HUES64 (cell line): ENCODE measurements at regions not wholly inside any gene's neighbourhood (a gene's known extent, or its start where the extent isn't known, plus 50 kb on each side); places are given as distances from the start of the nearest gene placed in this dataset.
"Not testable (repeated sequence)": the region's sequence is repeated elsewhere in the genome, so short reads cannot be mapped to it uniquely, and the experiment has no call there.

Source experiments
- H3K27ac ChIP-seq: 2 replicates; pipeline ENCODE4 v1.7.0; 2013; ENCODE audit warnings: low read depth, low read length, inconsistent platforms
- H3K27me3 ChIP-seq: 2 replicates; pipeline ENCODE4 v1.6.1; 2013; ENCODE audit warnings: mild to moderate bottlenecking, low read length; ENCODE audit not compliant: insufficient read depth
- H3K36me3 ChIP-seq: 2 replicates; pipeline ENCODE4 v1.6.1; 2013; ENCODE audit warnings: mild to moderate bottlenecking, low read length; ENCODE audit not compliant: insufficient read depth
- H3K4me1 ChIP-seq: 2 replicates; pipeline ENCODE4 v1.6.1; 2013; ENCODE audit warnings: mild to moderate bottlenecking, low read length, moderate library complexity; ENCODE audit not compliant: insufficient read depth
- H3K4me3 ChIP-seq: 2 replicates; pipeline ENCODE4 v1.5.1; 2013; ENCODE audit warnings: mild to moderate bottlenecking, low read length, moderate library complexity
- H3K9ac ChIP-seq: 2 replicates; pipeline ENCODE4 v1.6.1; 2013; ENCODE audit warnings: mild to moderate bottlenecking, low read depth, low read length
- H3K9me3 ChIP-seq: 2 replicates; pipeline ENCODE4 v1.6.1; 2013; ENCODE audit warnings: low read depth, low read length; ENCODE audit not compliant: insufficient read depth
- WGBS: fragments of 150-250, 120-280 bp; methylation state at CpG from one replicate; pipeline ENCODE4 v1.1.7; 2013; ENCODE audit warnings: missing lambda C conversion rate; 5-methylcytosine and 5-hydroxymethylcytosine counted together

DNA sequence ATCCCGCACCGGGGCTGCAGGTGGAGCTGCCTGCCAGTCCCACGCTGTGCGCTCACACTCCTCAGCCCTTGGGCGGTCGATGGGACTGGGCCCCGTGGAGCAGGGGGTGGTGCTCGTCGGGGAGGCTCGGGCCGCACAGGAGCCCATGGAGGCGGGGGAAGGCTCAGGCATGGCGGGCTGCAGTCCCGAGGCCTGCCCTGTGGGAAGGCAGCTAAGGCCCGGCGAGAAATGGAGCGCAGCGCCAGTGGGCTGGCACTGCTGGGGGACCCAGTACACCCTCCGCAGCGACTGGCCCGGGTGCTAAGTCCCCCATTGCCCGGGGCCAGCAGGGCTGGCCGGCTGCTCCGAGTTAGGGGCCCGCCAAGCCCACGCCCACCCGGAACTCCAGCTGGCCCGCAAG lies 105.0 kb upstream of the ZNF516 start:
- not testable (repeated sequence) for H3K27ac ChIP-seq, H3K4me1 ChIP-seq, H3K36me3 ChIP-seq, H3K27me3 ChIP-seq, H3K9ac ChIP-seq, H3K4me3 ChIP-seq, H3K9me3 ChIP-seq
- 93% methylated on average over 28 of the region's 28 CpGs for WGBS

GRCh38 chr18:76594966-76595365 lies 99.9 kb upstream of the ZNF516 start:
- no peaks in the 10 kb centered on the region for H3K36me3 ChIP-seq
- H3K27me3 ChIP-seq: no peaks in the 10 kb centered on the region
- H3K9ac ChIP-seq: no peak overlapping the region
- no peak overlapping the region for H3K4me3 ChIP-seq
- no peak overlapping the region for H3K27ac ChIP-seq
- H3K9me3 ChIP-seq: no peaks in the 10 kb centered on the region
- no peaks in the 10 kb centered on the region for H3K4me1 ChIP-seq
- WGBS: 91% methylated on average over 3 of the region's 3 CpGs

GRCh38 chr18:76593843-76594242 lies 98.8 kb upstream of the ZNF516 start:
- no peak overlapping the region for H3K27ac ChIP-seq
- no peak overlapping the region for H3K4me3 ChIP-seq
- no peaks in the 10 kb centered on the region for H3K36me3 ChIP-seq
- H3K9ac ChIP-seq: no peak overlapping the region
- 93% methylated on average over 2 of the region's 2 CpGs for WGBS
- no peaks in the 10 kb centered on the region for H3K9me3 ChIP-seq
- H3K4me1 ChIP-seq: 0 out of 2 replicates have a peak, but pooled peaks cover 5% of the 10 kb centered on the region
- no peaks in the 10 kb centered on the region for H3K27me3 ChIP-seq

DNA sequence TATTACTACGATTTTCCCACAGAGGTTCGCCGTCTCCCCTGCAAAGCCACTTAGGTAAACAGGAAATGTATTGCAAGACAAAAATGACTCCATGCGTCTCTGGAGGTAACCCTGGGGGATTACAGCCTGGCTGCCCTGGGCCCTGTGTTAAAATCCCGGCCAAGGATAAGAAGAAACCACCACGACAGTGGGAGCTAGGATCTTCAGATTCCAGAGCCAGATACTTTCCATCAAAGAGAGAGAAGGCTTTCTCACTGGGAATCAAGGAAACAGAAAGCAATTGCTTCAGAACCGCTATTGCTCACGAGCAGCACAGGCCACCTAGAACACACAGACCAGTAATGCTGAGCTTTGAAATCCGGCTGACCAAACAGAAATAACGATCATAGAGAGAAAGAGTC lies 97.9 kb upstream of the ZNF516 start:
- H3K9me3 ChIP-seq: no peaks in the 10 kb centered on the region
- peaks cover 13% of the 10 kb centered on the region for H3K4me1 ChIP-seq
- no peak overlapping the region for H3K4me3 ChIP-seq
- H3K27ac ChIP-seq: no peak overlapping the region
- no peak overlapping the region for H3K9ac ChIP-seq
- no peaks in the 10 kb centered on the region for H3K27me3 ChIP-seq
- WGBS: 72% methylated on average over 10 of the region's 10 CpGs
- no peaks in the 10 kb centered on the region for H3K36me3 ChIP-seq

GRCh38 chr18:76592096-76592495 lies 97.1 kb upstream of the ZNF516 start:
- H3K36me3 ChIP-seq: no peaks in the 10 kb centered on the region
- H3K4me3 ChIP-seq: no peak overlapping the region
- WGBS: 90% methylated on average over 6 of the region's 6 CpGs
- H3K9ac ChIP-seq: no peak overlapping the region
- H3K27ac ChIP-seq: no peak overlapping the region
- H3K27me3 ChIP-seq: no peaks in the 10 kb centered on the region
- H3K9me3 ChIP-seq: no peaks in the 10 kb centered on the region
- H3K4me1 ChIP-seq: peaks cover 15% of the 10 kb centered on the region

DNA sequence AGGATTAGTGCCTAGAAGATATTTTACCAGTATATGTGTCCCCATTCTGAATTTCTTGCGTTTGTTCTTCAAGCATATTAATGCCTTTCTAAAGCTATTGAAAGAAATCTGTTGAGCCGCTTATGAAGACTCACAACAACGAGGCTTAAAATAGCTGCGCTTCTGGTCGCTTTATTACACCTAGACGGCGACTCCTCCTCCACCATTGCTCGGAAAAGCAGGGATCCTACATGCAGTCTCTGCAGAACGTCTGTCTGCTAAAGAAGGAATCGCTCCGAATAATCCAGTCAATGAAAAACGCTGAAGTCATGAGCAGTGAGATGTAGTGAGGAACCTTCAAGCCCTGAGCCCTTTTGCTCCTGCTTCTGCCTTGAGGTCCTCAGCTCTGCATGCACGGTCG lies 94.8 kb upstream of the ZNF516 start:
- no peaks in the 10 kb centered on the region for H3K9me3 ChIP-seq
- no peak overlapping the region for H3K9ac ChIP-seq
- H3K27ac ChIP-seq: no peak overlapping the region
- no peaks in the 10 kb centered on the region for H3K36me3 ChIP-seq
- peaks cover 15% of the 10 kb centered on the region for H3K4me1 ChIP-seq
- no peak overlapping the region for H3K4me3 ChIP-seq
- WGBS: 89% methylated on average over 14 of the region's 14 CpGs
- no peaks in the 10 kb centered on the region for H3K27me3 ChIP-seq

DNA sequence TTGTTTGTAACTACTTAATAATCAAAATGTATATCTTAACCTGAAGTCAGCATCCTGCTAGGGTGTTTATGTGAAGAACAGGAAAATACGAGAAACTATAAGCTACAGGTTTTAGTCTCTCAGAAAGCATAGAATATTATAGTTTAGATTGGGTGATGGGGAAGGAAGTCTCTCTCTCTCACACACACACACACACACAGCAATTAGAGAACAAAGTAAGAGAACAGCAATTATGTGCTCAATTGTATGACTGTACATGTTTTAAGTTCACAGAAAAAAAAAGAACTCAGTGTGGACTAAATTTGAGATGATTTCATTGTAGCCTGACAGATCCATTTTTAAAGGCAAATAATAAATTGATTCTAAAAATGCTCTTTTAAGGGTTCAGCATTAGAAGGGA lies 94.3 kb upstream of the ZNF516 start:
- WGBS: 100% methylated on average over 1 of the region's 1 CpG
- no peaks in the 10 kb centered on the region for H3K36me3 ChIP-seq
- no peaks in the 10 kb centered on the region for H3K27me3 ChIP-seq
- peaks cover 15% of the 10 kb centered on the region for H3K4me1 ChIP-seq
- peak overlapping the region; percentile 31; the same call in 1 of the 2 replicates for H3K4me3 ChIP-seq
- H3K27ac ChIP-seq: no peak overlapping the region
- H3K9me3 ChIP-seq: no peaks in the 10 kb centered on the region
- no peak overlapping the region for H3K9ac ChIP-seq

GRCh38 chr18:76588601-76589226 lies 93.7 kb upstream of the ZNF516 start:
- peak overlapping the region; percentile 31 for H3K4me3 ChIP-seq
- H3K27ac ChIP-seq: no peak overlapping the region
- H3K4me1 ChIP-seq: peaks cover 15% of the 10 kb centered on the region
- H3K27me3 ChIP-seq: no peaks in the 10 kb centered on the region
- peak overlapping the region; percentile 7; the same call in 1 of the 2 replicates for H3K9ac ChIP-seq
- H3K9me3 ChIP-seq: no peaks in the 10 kb centered on the region
- 23% methylated on average over 21 of the region's 21 CpGs for WGBS
- no peaks in the 10 kb centered on the region for H3K36me3 ChIP-seq

DNA sequence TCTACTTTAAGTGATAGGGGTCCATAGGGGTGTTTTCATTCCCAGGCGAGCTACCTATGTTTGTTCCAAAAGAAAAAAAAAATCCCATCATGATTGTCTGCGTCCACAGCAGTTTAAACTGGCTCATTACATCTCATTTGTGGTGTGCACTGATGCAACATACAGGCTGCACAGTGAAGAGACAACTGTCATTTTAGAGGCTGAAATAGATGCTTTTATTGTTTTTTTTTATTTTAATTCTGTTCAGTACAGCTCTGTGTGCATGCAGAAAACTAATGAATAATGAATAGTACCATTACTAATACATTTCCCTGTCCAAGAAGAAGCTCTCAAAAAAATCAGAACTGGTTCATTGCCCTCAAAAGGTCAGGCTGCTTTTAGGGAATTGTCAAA lies 92.8 kb upstream of the ZNF516 start:
- Histone ChIP-seq H3K27me3 (no peaks in the 10 kb centered on the region), H3K36me3 (no peaks in the 10 kb centered on the region), H3K4me3 (no peak overlapping the region), H3K27ac (no peak overlapping the region), H3K9ac (no peak overlapping the region), H3K9me3 (no peaks in the 10 kb centered on the region), H3K4me1 (peaks cover 15% of the 10 kb centered on the region)
- WGBS: 97% methylated on average over 2 of the region's 2 CpGs

DNA sequence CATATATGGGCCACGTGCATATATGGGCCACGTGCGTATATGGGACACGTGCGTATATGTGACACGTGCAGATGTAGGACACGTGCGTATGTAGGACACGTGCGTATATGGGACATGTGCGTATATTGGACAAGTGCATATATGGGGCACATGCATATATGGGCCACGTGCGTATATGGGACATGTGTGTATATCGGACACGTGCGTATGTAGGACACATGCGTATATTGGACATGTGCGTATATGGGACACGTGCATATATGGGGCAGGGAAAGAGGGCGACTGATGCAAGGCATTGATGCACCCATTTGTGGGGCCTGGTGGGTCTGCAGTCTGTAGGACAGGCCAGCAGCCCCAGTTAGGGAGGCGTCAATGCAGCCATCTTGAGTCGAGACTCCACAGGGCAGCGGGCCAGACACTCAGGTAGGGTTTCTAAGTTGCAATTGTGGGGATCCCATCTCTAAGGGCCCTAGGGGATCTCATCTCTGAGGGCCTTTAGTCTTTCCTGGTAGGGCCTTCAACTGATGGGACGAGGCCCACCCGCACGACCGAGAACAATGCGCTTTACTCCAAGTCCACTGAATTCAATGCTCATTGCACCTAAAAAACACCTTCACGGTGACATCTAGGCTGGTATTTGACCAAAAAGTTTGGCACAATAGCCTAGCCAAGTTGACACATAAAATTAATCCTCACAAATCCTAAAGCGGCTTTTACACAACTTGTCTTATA lies 92.3 kb upstream of the ZNF516 start:
- Histone ChIP-seq H3K27me3 (no peaks in the 10 kb centered on the region), H3K9me3 (no peaks in the 10 kb centered on the region), H3K4me1 (peaks cover 15% of the 10 kb centered on the region), H3K27ac (no peak overlapping the region), H3K9ac (no peak overlapping the region), H3K4me3 (no peak overlapping the region), H3K36me3 (no peaks in the 10 kb centered on the region)
- 95% methylated on average over 29 of the region's 30 CpGs for WGBS

DNA sequence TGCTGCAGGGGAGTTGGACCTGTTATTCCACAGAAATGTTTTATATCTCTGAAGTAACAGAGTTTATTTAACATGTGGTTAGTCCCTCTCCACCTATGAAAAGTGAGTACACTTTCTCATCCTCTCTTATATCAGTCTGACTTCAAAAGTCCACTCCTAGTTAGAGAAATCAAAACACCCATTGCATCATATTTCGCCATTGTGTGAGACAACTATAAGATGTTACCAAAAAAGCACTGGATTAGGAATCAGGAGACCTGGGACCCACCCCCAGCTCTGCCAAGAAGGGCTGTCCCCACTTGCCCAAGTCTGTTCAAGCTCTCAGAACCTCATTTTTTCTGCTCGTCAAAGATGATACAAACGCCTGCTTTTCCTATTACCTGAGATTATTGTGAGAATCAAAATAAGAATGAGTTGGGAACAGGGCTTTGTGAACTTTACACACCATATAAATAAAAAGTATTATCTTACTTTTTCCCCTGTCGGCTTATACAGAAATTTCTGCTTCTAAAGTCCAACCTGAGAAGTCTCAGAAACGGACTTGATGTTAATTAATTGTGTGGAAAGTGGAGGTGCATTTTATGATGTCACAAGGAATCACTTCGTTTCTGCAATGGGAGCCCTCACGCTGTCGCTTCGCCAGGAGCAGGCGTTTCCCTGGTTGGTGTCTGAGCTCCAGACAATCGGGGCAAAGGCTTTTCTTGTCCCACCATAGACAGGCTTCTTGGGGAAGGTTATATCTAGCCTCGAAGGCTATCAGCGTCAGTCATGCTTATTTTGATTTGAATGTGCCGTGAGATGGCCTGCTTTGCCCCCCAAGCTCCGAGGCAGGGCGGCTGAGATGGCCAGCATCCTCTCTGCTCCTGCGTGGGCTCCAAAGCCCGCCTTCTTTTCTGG lies 89.6 kb upstream of the ZNF516 start:
- Histone ChIP-seq H3K27ac (no peak overlapping the region), H3K4me3 (no peak overlapping the region), H3K27me3 (no peaks in the 10 kb centered on the region), H3K4me1 (peaks cover 15% of the 10 kb centered on the region), H3K36me3 (no peaks in the 10 kb centered on the region), H3K9me3 (no peaks in the 10 kb centered on the region), H3K9ac (no peak overlapping the region)
- 84% methylated on average over 16 of the region's 18 CpGs for WGBS
